ENCODE measurements at regions not wholly inside any gene's neighbourhood (a gene's known extent, or its start where the extent isn't known, plus 50 kb on each side); places are given as distances from the start of the nearest gene placed in this dataset.
A peak's percentile ranks its signal among the peaks of the same experiment; 100 is the strongest.

DNA sequence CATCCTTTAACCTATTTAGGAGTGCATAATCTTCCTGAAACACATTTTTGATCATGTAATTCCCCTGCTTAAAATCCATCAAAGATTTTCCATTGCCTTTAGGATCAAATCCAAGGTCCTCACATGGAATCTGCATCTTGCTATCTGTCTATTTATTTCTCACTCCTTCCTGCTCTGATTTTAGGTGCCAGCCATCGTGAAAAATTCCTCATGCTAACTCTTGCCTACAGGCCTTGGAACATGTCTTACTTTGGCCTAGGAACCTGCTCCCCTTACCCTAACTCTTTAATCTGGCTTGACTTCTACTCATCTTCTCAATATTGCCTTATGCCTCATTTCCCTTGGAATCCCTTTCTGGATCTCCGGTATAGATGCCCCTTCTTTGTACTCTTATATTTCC, 1074.3 kb downstream of the TTLL7 start:
- H3K4me3 ChIP-seq = no peak overlapping the region
- 85 to 95% (median 87%) methylated on average over 2 of the region's 2 CpGs for WGBS, 4 donors
- H3K27ac ChIP-seq = no peak overlapping the region
- H3K9me3 ChIP-seq = no peaks in the 10 kb centered on the region
- DNase-seq (no peak), ATAC-seq (no peak)
- peaks cover 0 to 16% (median 6%) of the 10 kb centered on the region in 12 donors for H3K4me1 ChIP-seq
- no peaks in the 10 kb centered on the region for H3K27me3 ChIP-seq
- no peaks in the 10 kb centered on the region for H3K36me3 ChIP-seq
- intact Hi-C loops (cut with DNase I) = no loop called here
- no peak for TF ChIP-seq POLR2A (IDR thresholded peaks at IDR 0.05)
- TF ChIP-seq, protein P1, sequence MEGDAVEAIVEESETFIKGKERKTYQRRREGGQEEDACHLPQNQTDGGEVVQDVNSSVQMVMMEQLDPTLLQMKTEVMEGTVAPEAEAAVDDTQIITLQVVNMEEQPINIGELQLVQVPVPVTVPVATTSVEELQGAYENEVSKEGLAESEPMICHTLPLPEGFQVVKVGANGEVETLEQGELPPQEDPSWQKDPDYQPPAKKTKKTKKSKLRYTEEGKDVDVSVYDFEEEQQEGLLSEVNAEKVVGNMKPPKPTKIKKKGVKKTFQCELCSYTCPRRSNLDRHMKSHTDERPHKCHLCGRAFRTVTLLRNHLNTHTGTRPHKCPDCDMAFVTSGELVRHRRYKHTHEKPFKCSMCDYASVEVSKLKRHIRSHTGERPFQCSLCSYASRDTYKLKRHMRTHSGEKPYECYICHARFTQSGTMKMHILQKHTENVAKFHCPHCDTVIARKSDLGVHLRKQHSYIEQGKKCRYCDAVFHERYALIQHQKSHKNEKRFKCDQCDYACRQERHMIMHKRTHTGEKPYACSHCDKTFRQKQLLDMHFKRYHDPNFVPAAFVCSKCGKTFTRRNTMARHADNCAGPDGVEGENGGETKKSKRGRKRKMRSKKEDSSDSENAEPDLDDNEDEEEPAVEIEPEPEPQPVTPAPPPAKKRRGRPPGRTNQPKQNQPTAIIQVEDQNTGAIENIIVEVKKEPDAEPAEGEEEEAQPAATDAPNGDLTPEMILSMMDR (IDR thresholded peaks at IDR 0.05) = no peak

DNA sequence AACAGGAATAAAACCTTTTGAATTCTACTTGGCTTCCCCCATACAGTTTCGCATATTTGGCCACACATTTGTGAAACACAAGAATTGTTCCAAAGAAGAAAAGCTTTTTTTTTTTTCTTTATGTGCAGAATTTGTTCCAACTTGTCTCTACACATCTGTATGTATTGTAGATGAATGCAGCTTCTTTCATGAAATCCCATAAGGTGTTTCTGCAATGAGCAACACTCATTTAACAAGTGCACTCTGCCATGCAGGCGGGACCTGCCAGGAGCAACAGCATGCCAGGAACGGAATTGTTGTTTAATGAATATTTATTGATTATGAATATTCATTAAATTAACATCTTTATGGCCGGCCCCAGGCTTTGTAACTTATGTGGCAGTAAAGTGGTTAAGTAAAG, 1075.0 kb downstream of the TTLL7 start:
- no peaks in the 10 kb centered on the region for H3K36me3 ChIP-seq
- no peak for DNase-seq
- no peak overlapping the region for H3K4me3 ChIP-seq
- ATAC-seq = no peak
- H3K4me1 ChIP-seq = peaks cover 0 to 23% (median 9%) of the 10 kb centered on the region in 12 donors
- TF ChIP-seq POLR2A (IDR thresholded peaks at IDR 0.05) = no peak
- TF ChIP-seq, protein P1 (IDR thresholded peaks at IDR 0.05) = no peak
- H3K27me3 ChIP-seq = no peaks in the 10 kb centered on the region
- H3K9me3 ChIP-seq = no peaks in the 10 kb centered on the region
- intact Hi-C loops (cut with DNase I) = no loop called here
- 93 to 97% (median 94%) methylated on average over 4 of the region's 4 CpGs for WGBS, 4 donors
- H3K27ac ChIP-seq = no peak overlapping the region

DNA sequence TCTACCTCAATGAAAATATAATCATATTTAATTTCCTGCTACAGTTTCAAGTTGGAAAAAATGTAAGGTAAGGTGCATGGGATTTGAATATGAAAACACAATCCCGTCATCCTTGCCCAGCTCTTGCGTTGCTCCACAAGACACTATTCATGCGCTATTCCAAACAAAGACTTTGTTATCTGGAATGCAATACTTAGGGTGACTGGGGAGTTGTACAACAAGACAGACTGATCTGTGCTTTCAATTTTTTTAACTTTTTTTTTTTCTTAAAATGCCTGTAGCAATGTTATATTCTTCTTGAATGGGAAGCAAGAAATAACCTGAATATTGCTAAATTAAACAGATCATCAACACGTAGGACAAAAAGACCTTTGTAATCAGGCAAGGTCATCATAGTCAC, 1077.2 kb downstream of the TTLL7 start:
- Histone ChIP-seq H3K4me1 (peaks cover 0 to 24% (median 9%) of the 10 kb centered on the region in 12 donors), H3K27ac (no peak overlapping the region), H3K27me3 (no peaks in the 10 kb centered on the region), H3K4me3 (no peak overlapping the region), H3K9me3 (no peaks in the 10 kb centered on the region), H3K36me3 (no peaks in the 10 kb centered on the region)
- 71 to 89% (median 80%) methylated on average over 4 of the region's 4 CpGs for WGBS, 4 donors
- intact Hi-C loops (cut with DNase I) = no loop called here
- TF ChIP-seq, protein P1 (IDR thresholded peaks at IDR 0.05) = no peak
- TF ChIP-seq POLR2A (IDR thresholded peaks at IDR 0.05) = no peak
- no peak for DNase-seq
- no peak for ATAC-seq

DNA sequence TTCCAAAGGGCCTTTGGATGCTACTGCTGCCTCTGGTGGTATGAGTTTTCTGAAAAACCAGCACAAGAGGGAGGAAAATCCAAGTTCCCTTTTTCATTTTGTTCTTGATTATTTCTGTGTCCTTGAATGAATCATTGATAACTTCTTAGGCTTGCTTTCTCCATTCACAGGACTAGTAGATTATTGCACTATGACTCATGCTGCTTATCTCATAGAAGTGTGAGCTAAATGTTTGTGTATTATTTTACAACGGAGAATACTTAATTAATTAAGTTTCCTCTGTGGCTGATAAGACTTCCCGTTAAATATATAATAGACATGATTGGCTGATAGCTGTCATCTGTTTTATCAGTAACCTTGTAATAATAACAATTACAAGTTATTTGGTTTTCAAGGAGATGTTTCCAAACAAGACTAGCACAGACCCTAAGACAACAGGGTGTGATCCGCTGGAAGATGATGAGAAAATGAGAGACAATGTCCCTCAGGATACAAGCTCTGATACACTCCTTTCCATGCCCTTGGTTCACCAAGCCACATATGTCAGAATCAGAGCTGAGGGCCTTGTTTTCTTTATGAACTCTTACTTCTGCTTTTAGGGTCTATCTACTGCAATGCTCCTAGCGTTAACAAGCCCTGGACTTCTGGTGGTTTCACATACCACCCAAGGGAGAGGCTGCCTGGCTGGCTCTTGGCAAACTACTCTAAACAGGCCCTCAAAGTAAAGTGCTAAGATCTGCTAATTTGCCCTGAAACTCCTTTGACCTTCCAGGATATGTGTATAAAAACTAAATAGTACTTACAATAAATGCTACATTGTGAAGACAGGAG, 1078.3 kb downstream of the TTLL7 start:
- intact Hi-C loops (cut with DNase I) = no loop called here
- Histone ChIP-seq H3K36me3 (no peaks in the 10 kb centered on the region), H3K27me3 (no peaks in the 10 kb centered on the region), H3K27ac (peak overlapping the region in 7 of 12 donors; percentile 9 to 50 (median 17)), H3K4me3 (no peak overlapping the region), H3K9me3 (no peaks in the 10 kb centered on the region), H3K4me1 (peaks cover 0 to 24% (median 9%) of the 10 kb centered on the region in 12 donors)
- DNase-seq (no peak), ATAC-seq (peak in 3 of 4 donors; percentile 33 to 75 (median 69))
- TF ChIP-seq POLR2A (IDR thresholded peaks at IDR 0.05) = no peak
- TF ChIP-seq, protein P1 (IDR thresholded peaks at IDR 0.05) = peak in 2 of 12 donors; percentile 6 to 13
- 38 to 45% (median 39%) methylated on average over 4 of the region's 4 CpGs for WGBS, 4 donors
